Fibroblast of lung (primary cell): ENCODE measurements at regions not wholly inside any gene's neighbourhood (a gene's known extent, or its start where the extent isn't known, plus 50 kb on each side); places are given as distances from the start of the nearest gene placed in this dataset.
"Not testable (repeated sequence)": the region's sequence is repeated elsewhere in the genome, so short reads cannot be mapped to it uniquely, and the experiment has no call there.

Experiments used
- DNase-seq, 2 donors: peaks; one replicate each; pipeline versions ENCODE4 v3.0.0 to v3.0.0-alpha.2; 2010; ENCODE audit warnings: low read depth in 2 of 2
- H2AFZ ChIP-seq: 2 replicates; pipeline ENCODE4 v1.5.1; 2012; ENCODE audit warnings: low read length, control low read depth, inconsistent platforms
- H3K27ac ChIP-seq: 2 replicates; pipeline ENCODE4 v1.5.1; 2011; ENCODE audit warnings: low read length, control low read depth; ENCODE audit not compliant: insufficient read depth
- H3K27me3 ChIP-seq: 2 replicates; pipeline ENCODE4 v1.5.1; 2011; ENCODE audit warnings: mild to moderate bottlenecking, low read length; ENCODE audit not compliant: control insufficient read depth, insufficient read depth
- H3K36me3 ChIP-seq: 2 replicates; pipeline ENCODE4 v1.5.1; 2011; ENCODE audit warnings: low read length; ENCODE audit not compliant: control insufficient read depth, insufficient read depth
- H3K4me1 ChIP-seq: 2 replicates; pipeline ENCODE4 v1.5.1; 2011; ENCODE audit warnings: low read length; ENCODE audit not compliant: control insufficient read depth, insufficient read depth; ENCODE audit errors: extremely low read depth
- H3K4me2 ChIP-seq: 2 replicates; pipeline ENCODE4 v1.5.1; 2011; ENCODE audit warnings: low read length, control low read depth; ENCODE audit not compliant: insufficient read depth; ENCODE audit errors: extremely low read depth
- H3K4me3 ChIP-seq, 4 experiments: fragments of 200-600 bp in 1 of 4; sonication (generic) in 1 of 4; replicated peaks in 1 of 4; 2 replicates each; pipeline ENCODE4 v1.5.1; 2011 to 2016; ENCODE audit warnings: low read length in 4 of 4, low read depth in 3 of 4, mild to moderate bottlenecking in 3 of 4, control low read depth in 2 of 4, inconsistent platforms in 1 of 4, mixed read lengths in 1 of 4; ENCODE audit not compliant: insufficient read depth in 1 of 4; ENCODE audit errors: control extremely low read depth in 1 of 4
- H3K79me2 ChIP-seq: 2 replicates; pipeline ENCODE4 v1.5.1; 2012; ENCODE audit warnings: mild to moderate bottlenecking, low read length, inconsistent platforms; ENCODE audit not compliant: control insufficient read depth, insufficient read depth
- H3K9ac ChIP-seq: 2 replicates; pipeline ENCODE4 v1.5.1; 2011; ENCODE audit warnings: mild to moderate bottlenecking, low read length, control low read depth; ENCODE audit not compliant: insufficient read depth
- H3K9me3 ChIP-seq: 2 replicates; pipeline ENCODE4 v1.5.1; 2012; ENCODE audit warnings: low read depth, low read length; ENCODE audit not compliant: control insufficient read depth, insufficient read depth
- H4K20me1 ChIP-seq: 2 replicates; pipeline ENCODE4 v1.5.1; 2011; ENCODE audit warnings: low read length; ENCODE audit not compliant: control insufficient read depth, insufficient read depth; ENCODE audit errors: extremely low read depth
- CTCF ChIP-seq, 2 donors: IDR thresholded peaks in 1 of 2; conservative IDR thresholded peaks in 1 of 2; 1 replicate in 1 of 2; 2 replicates in 1 of 2; pipeline ENCODE4 v1.5.1; 2011 to 2012; ENCODE audit warnings: low read length in 2 of 2, control low read depth in 1 of 2, inconsistent platforms in 1 of 2, low read depth in 1 of 2, mild to moderate bottlenecking in 1 of 2
- EZH2 ChIP-seq: IDR thresholded peaks from 2 replicates; pipeline ENCODE4 v1.5.1; 2012; ENCODE audit warnings: low read length, control low read depth, mild to moderate bottlenecking; ENCODE audit errors: missing control alignments

DNA sequence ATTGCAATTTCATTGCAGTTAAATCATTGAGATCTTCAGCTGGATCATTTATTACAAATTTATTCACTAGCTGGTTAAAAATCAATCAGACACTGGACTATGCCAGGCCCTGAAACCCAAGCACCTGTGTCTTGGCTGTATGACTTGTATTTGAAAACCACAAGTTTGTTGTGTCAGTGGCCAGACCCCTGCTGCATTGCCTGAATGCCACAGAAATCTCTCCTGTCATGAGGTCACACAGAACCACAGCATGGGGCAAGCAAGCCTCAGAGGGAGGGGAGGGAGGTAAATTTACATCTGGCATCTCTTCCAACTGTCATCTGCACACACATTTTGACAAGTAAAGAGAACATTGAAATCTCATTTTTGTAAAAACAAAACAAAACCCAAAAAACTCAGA, 90.0 kb downstream of the ARRDC3 start:
- no peak for TF ChIP-seq EZH2
- TF ChIP-seq CTCF (conservative IDR thresholded peaks at IDR 0.05 in 1 of 2, IDR thresholded peaks at IDR 0.05 in 1 of 2; ENCODE audit: low read depth in 1 of 2, low read length in 2 of 2): no peak
- no peaks in the 10 kb centered on the region for H3K36me3 ChIP-seq

DNA sequence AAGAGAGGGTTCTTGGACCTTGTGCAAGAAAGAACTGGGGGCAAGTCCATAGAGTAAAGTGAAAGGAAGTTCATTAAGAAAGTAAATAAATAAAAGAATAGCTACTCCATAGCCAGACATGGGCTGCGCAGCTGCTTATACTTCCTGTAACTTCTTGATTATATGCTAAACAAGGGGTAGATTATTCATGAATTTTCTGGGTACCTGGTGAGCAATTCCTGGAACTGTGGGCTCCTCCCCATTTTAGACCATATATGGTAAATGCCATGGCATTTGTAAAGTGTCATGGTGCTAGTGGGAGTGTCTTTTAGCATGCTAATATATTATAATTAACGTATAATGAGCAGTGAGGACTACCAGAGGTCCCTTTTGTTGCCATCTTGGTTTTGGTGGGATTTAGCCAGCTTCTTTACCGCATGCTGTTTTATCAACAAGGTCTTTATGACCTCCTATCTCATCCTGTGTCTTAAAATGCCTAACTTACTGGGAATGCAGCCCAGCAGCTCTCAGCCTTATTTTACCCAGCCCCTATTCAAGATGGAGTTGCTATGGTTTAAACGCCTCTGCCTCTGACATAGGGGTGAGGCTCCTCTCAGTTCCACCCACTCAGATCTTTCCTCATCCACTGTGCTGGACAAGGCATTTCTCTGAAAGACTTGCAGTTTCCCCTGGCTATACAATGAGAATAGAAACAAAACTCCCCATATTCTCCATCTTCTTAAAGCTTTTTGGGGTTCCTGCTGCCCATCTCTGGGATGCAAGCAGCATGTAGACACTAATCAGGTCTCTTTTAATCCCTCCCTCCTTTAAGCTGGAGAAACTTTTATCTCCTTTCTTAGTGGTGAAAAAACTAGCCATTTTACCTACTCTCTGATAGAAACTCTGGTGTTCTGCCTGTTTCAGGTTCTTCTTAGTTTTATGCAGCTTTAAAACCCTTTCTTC, 91.2 kb downstream of the ARRDC3 start:
- H3K4me2 ChIP-seq: no peak overlapping the region
- H3K27me3 ChIP-seq: no peaks in the 10 kb centered on the region
- TF ChIP-seq EZH2: no peak
- TF ChIP-seq CTCF (conservative IDR thresholded peaks at IDR 0.05 in 1 of 2, IDR thresholded peaks at IDR 0.05 in 1 of 2; ENCODE audit: low read depth in 1 of 2, low read length in 2 of 2): no peak
- H3K9me3 ChIP-seq: no peaks in the 10 kb centered on the region
- H3K79me2 ChIP-seq: no peaks in the 10 kb centered on the region
- no peak overlapping the region for H3K4me3 ChIP-seq
- DNase-seq: no peak
- peaks cover 3% of the 10 kb centered on the region for H3K4me1 ChIP-seq
- no peaks in the 10 kb centered on the region for H4K20me1 ChIP-seq
- no peak overlapping the region for H2AFZ ChIP-seq
- no peak overlapping the region for H3K27ac ChIP-seq
- H3K36me3 ChIP-seq: no peaks in the 10 kb centered on the region
- no peak overlapping the region for H3K9ac ChIP-seq

More for the DNA sequence above, 90.0 kb downstream of the ARRDC3 start:
- no peak overlapping the region for H3K4me2 ChIP-seq
- no peak overlapping the region for H2AFZ ChIP-seq
- no peak overlapping the region for H3K9ac ChIP-seq
- H3K4me1 ChIP-seq: peaks cover 6% of the 10 kb centered on the region
- H4K20me1 ChIP-seq: no peaks in the 10 kb centered on the region
- H3K4me3 ChIP-seq: no peak overlapping the region
- H3K79me2 ChIP-seq: no peaks in the 10 kb centered on the region
- no peak overlapping the region for H3K27ac ChIP-seq
- H3K27me3 ChIP-seq: no peaks in the 10 kb centered on the region
- DNase-seq: peak in 1 of 2 donors; percentile 85
- H3K9me3 ChIP-seq: no peaks in the 10 kb centered on the region

DNA sequence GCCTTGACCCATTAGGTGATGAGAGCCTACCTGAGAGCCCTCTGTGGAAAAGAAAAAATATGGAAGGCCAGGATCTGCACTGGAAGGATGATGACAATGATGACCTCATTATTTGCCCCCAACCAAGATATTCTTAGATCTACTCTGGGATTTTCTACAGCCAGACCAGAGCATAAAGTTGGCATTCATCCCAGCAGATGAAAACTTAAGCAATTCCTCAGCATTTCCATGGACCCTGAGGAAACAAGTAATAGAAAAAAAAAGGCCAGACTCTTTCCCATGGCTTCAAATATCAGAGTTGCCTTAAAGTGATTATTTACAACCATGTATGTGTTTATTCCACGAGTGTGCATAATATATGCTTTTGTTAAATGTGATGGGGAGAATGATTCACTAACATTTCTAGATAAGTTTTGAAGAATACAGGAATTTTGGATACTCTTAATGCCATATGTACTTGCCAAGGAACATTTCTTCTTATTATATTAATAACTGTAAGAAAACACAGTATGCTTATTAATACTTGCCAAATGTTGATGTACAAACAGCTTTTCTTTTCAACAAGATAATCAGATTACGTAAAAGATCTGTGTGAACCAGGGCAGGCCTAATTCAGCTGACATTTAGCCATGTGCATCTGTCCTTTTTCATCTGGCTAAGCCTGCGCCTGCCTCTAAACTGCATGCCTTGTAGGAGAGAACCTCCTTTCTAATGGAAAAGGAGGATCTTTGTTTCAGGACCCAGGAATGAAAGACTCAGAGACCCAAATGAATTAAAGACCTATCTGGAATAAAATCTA, 94.8 kb downstream of the ARRDC3 start:
- Histone ChIP-seq H3K4me2 (no peak overlapping the region), H4K20me1 (no peaks in the 10 kb centered on the region), H3K9ac (no peak overlapping the region), H3K27me3 (no peaks in the 10 kb centered on the region), H3K4me1 (no peaks in the 10 kb centered on the region), H3K4me3 (no peak overlapping the region), H3K36me3 (no peaks in the 10 kb centered on the region), H3K9me3 (no peaks in the 10 kb centered on the region), H2AFZ (no peak overlapping the region), H3K79me2 (no peaks in the 10 kb centered on the region), H3K27ac (no peak overlapping the region)
- peak; percentile 71 to 87 for DNase-seq
- TF ChIP-seq CTCF (conservative IDR thresholded peaks at IDR 0.05 in 1 of 2, IDR thresholded peaks at IDR 0.05 in 1 of 2; ENCODE audit: low read depth in 1 of 2, low read length in 2 of 2) (no peak), EZH2 (no peak)

DNA sequence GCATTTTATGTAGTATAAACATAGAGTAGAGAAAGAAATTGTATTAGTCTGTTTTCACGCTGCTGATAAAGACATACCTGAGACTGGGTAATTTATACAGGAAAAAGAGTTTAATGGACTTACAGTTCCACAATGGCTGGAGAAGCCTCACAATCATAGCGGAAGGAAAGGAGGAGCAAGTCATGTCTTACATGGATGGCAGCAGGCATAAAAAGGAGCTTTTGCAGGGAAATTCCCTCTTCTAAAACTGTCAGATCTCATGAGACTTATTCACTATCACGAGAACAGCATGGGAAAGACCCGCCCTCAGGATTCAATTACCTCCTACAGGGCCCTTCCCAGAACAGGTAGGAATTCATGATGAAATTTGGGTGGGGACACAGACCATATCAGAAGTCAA, 98.1 kb downstream of the ARRDC3 start:
- not testable (repeated sequence) for H3K27me3 ChIP-seq, H3K27ac ChIP-seq, H2AFZ ChIP-seq, H3K36me3 ChIP-seq, H3K4me1 ChIP-seq, H3K79me2 ChIP-seq, H3K9me3 ChIP-seq, H4K20me1 ChIP-seq, H3K4me3 ChIP-seq, DNase-seq, H3K4me2 ChIP-seq, H3K9ac ChIP-seq
